ENCODE measurements at regions not wholly inside any gene's neighbourhood (a gene's known extent, or its start where the extent isn't known, plus 50 kb on each side); places are given as distances from the start of the nearest gene placed in this dataset.

DNA sequence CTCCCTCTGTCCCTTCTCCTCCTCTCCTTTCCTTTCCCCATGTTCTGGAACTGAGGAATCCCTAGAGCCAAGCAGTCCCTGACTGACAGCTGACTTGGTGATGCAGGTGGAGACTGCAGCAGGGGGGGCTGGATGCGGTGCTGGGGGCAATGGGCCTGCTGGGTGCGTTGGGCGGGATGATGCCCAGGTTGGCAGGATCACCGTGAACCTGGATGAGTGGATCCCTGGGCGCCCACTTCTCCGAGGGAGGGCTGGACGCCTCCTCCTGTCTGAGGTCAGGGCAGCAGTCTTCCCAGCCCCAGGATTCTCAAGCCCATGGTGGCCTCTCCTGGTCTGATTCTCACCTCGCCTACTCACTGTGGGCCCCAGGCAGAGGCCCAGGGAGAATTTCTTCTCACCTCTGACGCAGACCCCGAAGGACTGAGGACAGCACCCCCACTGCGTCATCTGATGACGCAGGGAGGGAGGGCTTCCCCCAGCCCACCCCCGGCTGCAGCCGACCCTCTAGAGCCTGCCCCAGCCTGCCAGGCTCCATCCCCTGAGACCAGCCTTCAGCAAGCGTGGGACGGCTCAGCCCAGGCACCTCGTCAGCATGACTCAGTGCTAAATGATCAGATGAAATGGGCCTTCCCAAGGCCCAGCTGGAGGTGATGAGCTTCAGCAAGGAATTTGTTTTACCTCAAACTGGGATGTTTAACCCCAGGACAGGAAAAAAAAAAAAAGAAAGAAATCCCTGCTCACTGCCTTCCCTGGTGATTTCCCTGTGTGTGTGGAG lies 188.0 kb upstream of the TNRC6C start:
- TF ChIP-seq, protein P1, sequence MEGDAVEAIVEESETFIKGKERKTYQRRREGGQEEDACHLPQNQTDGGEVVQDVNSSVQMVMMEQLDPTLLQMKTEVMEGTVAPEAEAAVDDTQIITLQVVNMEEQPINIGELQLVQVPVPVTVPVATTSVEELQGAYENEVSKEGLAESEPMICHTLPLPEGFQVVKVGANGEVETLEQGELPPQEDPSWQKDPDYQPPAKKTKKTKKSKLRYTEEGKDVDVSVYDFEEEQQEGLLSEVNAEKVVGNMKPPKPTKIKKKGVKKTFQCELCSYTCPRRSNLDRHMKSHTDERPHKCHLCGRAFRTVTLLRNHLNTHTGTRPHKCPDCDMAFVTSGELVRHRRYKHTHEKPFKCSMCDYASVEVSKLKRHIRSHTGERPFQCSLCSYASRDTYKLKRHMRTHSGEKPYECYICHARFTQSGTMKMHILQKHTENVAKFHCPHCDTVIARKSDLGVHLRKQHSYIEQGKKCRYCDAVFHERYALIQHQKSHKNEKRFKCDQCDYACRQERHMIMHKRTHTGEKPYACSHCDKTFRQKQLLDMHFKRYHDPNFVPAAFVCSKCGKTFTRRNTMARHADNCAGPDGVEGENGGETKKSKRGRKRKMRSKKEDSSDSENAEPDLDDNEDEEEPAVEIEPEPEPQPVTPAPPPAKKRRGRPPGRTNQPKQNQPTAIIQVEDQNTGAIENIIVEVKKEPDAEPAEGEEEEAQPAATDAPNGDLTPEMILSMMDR (IDR thresholded peaks at IDR 0.05) = no peak
- TF ChIP-seq POLR2A (IDR thresholded peaks at IDR 0.05) = no peak
